GM10248 (cell line): ENCODE measurements at regions not wholly inside any gene's neighbourhood (a gene's known extent, or its start where the extent isn't known, plus 50 kb on each side); places are given as distances from the start of the nearest gene placed in this dataset.

Experiments
- CTCF ChIA-PET: fragments of 300-600 bp; sonication (Branson Sonifier 250); formaldehyde crosslinking; extraction: SDS; loops from one replicate; lab custom pipeline; 2021; ENCODE audit warnings: antibody characterized with exemption; lab: Yijun Ruan, JAX
- POLR2A ChIA-PET: fragments of 350-650 bp; sonication (Branson Sonifier 250); formaldehyde crosslinking; extraction: SDS; loops from one replicate; lab custom pipeline; 2020; ENCODE audit warnings: antibody characterized with exemption; lab: Yijun Ruan, JAX
- DNase-seq: peaks from one replicate; pipeline ENCODE4 v3.0.0; 2012; ENCODE audit errors: extremely low spot score
- CTCF ChIP-seq: IDR thresholded peaks from 2 replicates; pipeline ENCODE4 v1.5.1; 2012; ENCODE audit warnings: mild to moderate bottlenecking, low read depth; ENCODE audit errors: extremely low read depth, missing control alignments, control extremely low read depth

GRCh38 chr3:178022599-178022998, 513.6 kb upstream of the KCNMB2 start:
- ChIA-PET CTCF (interaction anchor here (1.3 kb wide), 1 partner anchor 54 kb away, joined by 3 read pairs; no protein-coding TSS in a partner anchor), POLR2A (no interaction called here)
- no peak for TF ChIP-seq CTCF

GRCh38 chr3:178028933-178029332, 507.3 kb upstream of the KCNMB2 start:
- CTCF ChIA-PET: no interaction called here
- TF ChIP-seq CTCF: no peak
- DNase-seq: no peak
- POLR2A ChIA-PET: no interaction called here

More at GRCh38 chr3:178022599-178022998, 513.6 kb upstream of the KCNMB2 start:
- DNase-seq: no peak

- TF ChIP-seq CTCF: no peak
- POLR2A ChIA-PET: no interaction called here
- CTCF ChIA-PET: no interaction called here
- DNase-seq: no peak
Measured at GRCh38 chr3:178036451-178037144, 499.6 kb upstream of the KCNMB2 start.

- no peak for TF ChIP-seq CTCF
- CTCF ChIA-PET: interaction anchor here (1.5 kb wide), 1 partner anchor 14 kb away, joined by 4 read pairs; no protein-coding TSS in a partner anchor
Measured at GRCh38 chr3:178041931-178042330, 494.3 kb upstream of the KCNMB2 start.

GRCh38 chr3:178042376-178042775, 493.9 kb upstream of the KCNMB2 start:
- no peak for TF ChIP-seq CTCF
- no peak for DNase-seq
- POLR2A ChIA-PET: no interaction called here
- CTCF ChIA-PET: no interaction called here

More at GRCh38 chr3:178041931-178042330, 494.3 kb upstream of the KCNMB2 start:
- no peak for DNase-seq
- POLR2A ChIA-PET: no interaction called here

- DNase-seq: no peak
- CTCF ChIA-PET: no interaction called here
- POLR2A ChIA-PET: no interaction called here
- no peak for TF ChIP-seq CTCF
Measured at GRCh38 chr3:178043084-178043483, 493.2 kb upstream of the KCNMB2 start.

GRCh38 chr3:178044320-178044719, 491.9 kb upstream of the KCNMB2 start:
- no peak for DNase-seq
- ChIA-PET POLR2A (no interaction called here), CTCF (no interaction called here)
- no peak for TF ChIP-seq CTCF
